Panc1 (cell line): ENCODE measurements at regions not wholly inside any gene's neighbourhood (a gene's known extent, or its start where the extent isn't known, plus 50 kb on each side); places are given as distances from the start of the nearest gene placed in this dataset.

Experiments used
- POLR2AphosphoS5 ChIP-seq: IDR thresholded peaks from 2 replicates; pipeline ENCODE4 v1.6.1; 2012; ENCODE audit warnings: mild to moderate bottlenecking, low read depth, low read length, moderate library complexity
- REST ChIP-seq, 2 experiments: IDR thresholded peaks; 2 replicates each; pipeline ENCODE4 v1.6.1; 2011 to 2012; ENCODE audit warnings: low read depth in 2 of 2, control low read depth in 1 of 2, low read length in 1 of 2, mild to moderate bottlenecking in 1 of 2, moderate library complexity in 1 of 2; ENCODE audit not compliant: insufficient read depth in 1 of 2
- SIN3A ChIP-seq: IDR thresholded peaks from 2 replicates; pipeline ENCODE4 v1.6.1; 2012; ENCODE audit warnings: low read depth, mild to moderate bottlenecking, low read length, moderate library complexity, borderline replicate concordance; ENCODE audit not compliant: insufficient read depth
- TF ChIP-seq, protein P1 (sequence below): fragments of 450-650 bp; IDR thresholded peaks from 2 replicates; pipeline ENCODE4 v1.5.1; 2017; ENCODE audit warnings: mild to moderate bottlenecking

- TF ChIP-seq, protein P1, sequence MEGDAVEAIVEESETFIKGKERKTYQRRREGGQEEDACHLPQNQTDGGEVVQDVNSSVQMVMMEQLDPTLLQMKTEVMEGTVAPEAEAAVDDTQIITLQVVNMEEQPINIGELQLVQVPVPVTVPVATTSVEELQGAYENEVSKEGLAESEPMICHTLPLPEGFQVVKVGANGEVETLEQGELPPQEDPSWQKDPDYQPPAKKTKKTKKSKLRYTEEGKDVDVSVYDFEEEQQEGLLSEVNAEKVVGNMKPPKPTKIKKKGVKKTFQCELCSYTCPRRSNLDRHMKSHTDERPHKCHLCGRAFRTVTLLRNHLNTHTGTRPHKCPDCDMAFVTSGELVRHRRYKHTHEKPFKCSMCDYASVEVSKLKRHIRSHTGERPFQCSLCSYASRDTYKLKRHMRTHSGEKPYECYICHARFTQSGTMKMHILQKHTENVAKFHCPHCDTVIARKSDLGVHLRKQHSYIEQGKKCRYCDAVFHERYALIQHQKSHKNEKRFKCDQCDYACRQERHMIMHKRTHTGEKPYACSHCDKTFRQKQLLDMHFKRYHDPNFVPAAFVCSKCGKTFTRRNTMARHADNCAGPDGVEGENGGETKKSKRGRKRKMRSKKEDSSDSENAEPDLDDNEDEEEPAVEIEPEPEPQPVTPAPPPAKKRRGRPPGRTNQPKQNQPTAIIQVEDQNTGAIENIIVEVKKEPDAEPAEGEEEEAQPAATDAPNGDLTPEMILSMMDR: no peak
- TF ChIP-seq SIN3A (no peak), REST (IDR thresholded peaks at IDR 0.05; ENCODE audit: insufficient read depth in 1 of 2, low read depth in 2 of 2, low read length in 1 of 2) (no peak), POLR2AphosphoS5 (no peak)
Measured at GRCh38 chr16:72612256-72612655, 435.7 kb downstream of the ZFHX3 start.
